HG03108 (cell line): ENCODE measurements at regions not wholly inside any gene's neighbourhood (a gene's known extent, or its start where the extent isn't known, plus 50 kb on each side); places are given as distances from the start of the nearest gene placed in this dataset.

Experiments used
- ATAC-seq: cut with Tn5 transposase; IDR thresholded peaks from one replicate; pipeline ENCODE4 v1.9.1; 2021; ENCODE audit warnings: moderate library complexity; ENCODE audit not compliant: unreplicated experiment

- no peak for ATAC-seq
Measured at GRCh38 chr16:17885659-17886207, 415.0 kb upstream of the XYLT1 start.

- no peak for ATAC-seq
Measured at GRCh38 chr16:17877821-17878360, 407.1 kb upstream of the XYLT1 start.

- no peak for ATAC-seq
Measured at GRCh38 chr16:17866996-17867395, 396.2 kb upstream of the XYLT1 start.

- no peak for ATAC-seq
Measured at GRCh38 chr16:17861981-17862479, 391.3 kb upstream of the XYLT1 start.

- no peak for ATAC-seq
Measured at GRCh38 chr16:17858061-17858460, 387.3 kb upstream of the XYLT1 start.

- no peak for ATAC-seq
Measured at GRCh38 chr16:17853958-17854357, 383.2 kb upstream of the XYLT1 start.

- no peak for ATAC-seq
Measured at GRCh38 chr16:17852977-17853702, 382.4 kb upstream of the XYLT1 start.

- no peak for ATAC-seq
Measured at GRCh38 chr16:17850581-17851250, 380.0 kb upstream of the XYLT1 start.

GRCh38 chr16:17847234-17847795 lies 376.6 kb upstream of the XYLT1 start:
- ATAC-seq, result no peak

GRCh38 chr16:17846030-17846429 lies 375.3 kb upstream of the XYLT1 start:
- ATAC-seq, result no peak

GRCh38 chr16:17845031-17845430 lies 374.3 kb upstream of the XYLT1 start:
- ATAC-seq, result no peak

- no peak for ATAC-seq
Measured at GRCh38 chr16:17843905-17844304, 373.1 kb upstream of the XYLT1 start.

- no peak for ATAC-seq
Measured at GRCh38 chr16:17839907-17840306, 369.1 kb upstream of the XYLT1 start.

GRCh38 chr16:17839272-17839671 lies 368.5 kb upstream of the XYLT1 start:
- ATAC-seq, result no peak

- ATAC-seq, result no peak
Measured at GRCh38 chr16:17836868-17837602, 366.3 kb upstream of the XYLT1 start.

- ATAC-seq, result no peak
Measured at GRCh38 chr16:17835118-17835876, 364.5 kb upstream of the XYLT1 start.

- no peak for ATAC-seq
Measured at GRCh38 chr16:17832738-17833137, 362.0 kb upstream of the XYLT1 start.

- no peak for ATAC-seq
Measured at GRCh38 chr16:17831330-17831729, 360.6 kb upstream of the XYLT1 start.

GRCh38 chr16:17830651-17831050 lies 359.9 kb upstream of the XYLT1 start:
- no peak for ATAC-seq

- no peak for ATAC-seq
Measured at GRCh38 chr16:17829811-17830210, 359.1 kb upstream of the XYLT1 start.
